DOHH2 (cell line): ENCODE measurements at regions not wholly inside any gene's neighbourhood (a gene's known extent, or its start where the extent isn't known, plus 50 kb on each side); places are given as distances from the start of the nearest gene placed in this dataset.
"Not testable (repeated sequence)": the region's sequence is repeated elsewhere in the genome, so short reads cannot be mapped to it uniquely, and the experiment has no call there.

Experiments
- H3F3A ChIP-seq: fragments of 200-600 bp; sonication (generic), shearing (Covaris generic); 2 replicates; pipeline ENCODE4 v1.6.0; 2016; ENCODE audit warnings: antibody characterized with exemption, mild to moderate bottlenecking; ENCODE audit not compliant: control insufficient read depth, insufficient read depth
- H3K27ac ChIP-seq: fragments of 200-600 bp; sonication (generic); 2 replicates; pipeline ENCODE4 v1.5.1; 2014; ENCODE audit warnings: low read depth, mild to moderate bottlenecking, low read length, moderate library complexity
- H3K27me3 ChIP-seq: fragments of 200-600 bp; sonication (generic); 2 replicates; pipeline ENCODE4 v1.6.1; 2014; ENCODE audit warnings: mild to moderate bottlenecking, low read length, mixed read lengths; ENCODE audit not compliant: control insufficient read depth
- H3K36me3 ChIP-seq: fragments of 200-600 bp; sonication (generic); 2 replicates; pipeline ENCODE4 v1.6.1; 2014; ENCODE audit warnings: mild to moderate bottlenecking, low read length, moderate library complexity, mixed read lengths; ENCODE audit not compliant: control insufficient read depth
- H3K4me1 ChIP-seq: fragments of 200-600 bp; sonication (generic); 2 replicates; pipeline ENCODE4 v1.6.1; 2014; ENCODE audit warnings: mild to moderate bottlenecking, low read length, mixed read lengths; ENCODE audit not compliant: control insufficient read depth
- H3K4me2 ChIP-seq: fragments of 200-600 bp; sonication (generic); 2 replicates; pipeline ENCODE4 v1.6.0; 2014; ENCODE audit warnings: mild to moderate bottlenecking, low read length, moderate library complexity
- H3K4me3 ChIP-seq: fragments of 200-600 bp; sonication (generic); 2 replicates; pipeline ENCODE4 v1.5.1; 2014; ENCODE audit warnings: mild to moderate bottlenecking, low read length, mixed read lengths
- H3K79me2 ChIP-seq: fragments of 200-600 bp; sonication (generic); 2 replicates; pipeline ENCODE4 v1.6.1; 2014; ENCODE audit warnings: mild to moderate bottlenecking, low read length, mixed read lengths; ENCODE audit not compliant: control insufficient read depth
- H3K9me2 ChIP-seq: fragments of 200-600 bp; sonication (generic); replicated peaks from 2 replicates; pipeline ENCODE4 v1.6.1; 2014; ENCODE audit warnings: mild to moderate bottlenecking, low read length, mixed read lengths; ENCODE audit not compliant: control insufficient read depth
- H3K9me3 ChIP-seq: fragments of 200-600 bp; sonication (generic); 2 replicates; pipeline ENCODE4 v1.6.1; 2014; ENCODE audit warnings: antibody characterized with exemption, low read length, mixed read lengths; ENCODE audit not compliant: control insufficient read depth, insufficient read depth
- H4K20me1 ChIP-seq: fragments of 200-600 bp; sonication (generic); 2 replicates; pipeline ENCODE4 v1.6.0; 2014; ENCODE audit warnings: low read depth, mild to moderate bottlenecking, antibody characterized with exemption, low read length, moderate library complexity; ENCODE audit not compliant: control insufficient read depth, insufficient read depth
- CTCF ChIP-seq: fragments of 200-600 bp; sonication (generic); IDR thresholded peaks from one replicate; pipeline ENCODE4 v1.5.1; 2014; ENCODE audit warnings: antibody characterized with exemption, mild to moderate bottlenecking, low read depth, low read length; ENCODE audit not compliant: poor library complexity, severe bottlenecking
- EZH2phosphoT487 ChIP-seq: fragments of 200-600 bp; sonication (generic); IDR thresholded peaks from 2 replicates; pipeline ENCODE4 v1.6.1; 2017; ENCODE audit warnings: borderline replicate concordance, mild to moderate bottlenecking, antibody characterized with exemption, low read length, moderate library complexity, mixed read lengths

GRCh38 chrX:117628381-117628780 is 488.2 kb downstream of the KLHL13 start:
- H3K4me2 ChIP-seq = no peak overlapping the region

GRCh38 chrX:117610806-117611205 is 505.8 kb downstream of the KLHL13 start:
- Histone ChIP-seq H3F3A (no peaks in the 10 kb centered on the region), H4K20me1 (no peaks in the 10 kb centered on the region), H3K36me3 (no peaks in the 10 kb centered on the region), H3K79me2 (no peaks in the 10 kb centered on the region), H3K4me1 (no peaks in the 10 kb centered on the region), H3K27ac (no peak overlapping the region), H3K27me3 (no peaks in the 10 kb centered on the region), H3K9me2 (no peaks in the 10 kb centered on the region), H3K4me3 (no peak overlapping the region), H3K4me2 (no peak overlapping the region), H3K9me3 (no peaks in the 10 kb centered on the region)
- TF ChIP-seq EZH2phosphoT487 = no peak
- TF ChIP-seq CTCF = no peak

More at GRCh38 chrX:117628381-117628780, 488.2 kb downstream of the KLHL13 start:
- H3K79me2 ChIP-seq = no peaks in the 10 kb centered on the region
- H3F3A ChIP-seq = no peaks in the 10 kb centered on the region
- no peaks in the 10 kb centered on the region for H3K9me3 ChIP-seq
- no peaks in the 10 kb centered on the region for H3K4me1 ChIP-seq
- no peaks in the 10 kb centered on the region for H3K9me2 ChIP-seq
- H3K4me3 ChIP-seq = no peak overlapping the region
- no peaks in the 10 kb centered on the region for H3K36me3 ChIP-seq
- TF ChIP-seq CTCF = no peak
- no peak for TF ChIP-seq EZH2phosphoT487
- no peaks in the 10 kb centered on the region for H3K27me3 ChIP-seq
- no peaks in the 10 kb centered on the region for H4K20me1 ChIP-seq
- no peak overlapping the region for H3K27ac ChIP-seq

- Histone ChIP-seq H3K27ac (no peak overlapping the region), H3K4me3 (no peak overlapping the region), H3K9me3 (no peaks in the 10 kb centered on the region), H3K27me3 (no peaks in the 10 kb centered on the region), H4K20me1 (no peaks in the 10 kb centered on the region), H3K4me1 (no peaks in the 10 kb centered on the region), H3K79me2 (no peaks in the 10 kb centered on the region), H3K9me2 (no peaks in the 10 kb centered on the region), H3F3A (no peaks in the 10 kb centered on the region), H3K4me2 (no peak overlapping the region), H3K36me3 (no peaks in the 10 kb centered on the region)
- no peak for TF ChIP-seq EZH2phosphoT487
- TF ChIP-seq CTCF = no peak
Measured at GRCh38 chrX:117610049-117610448, 506.6 kb downstream of the KLHL13 start.

- no peaks in the 10 kb centered on the region for H3K9me3 ChIP-seq
- no peaks in the 10 kb centered on the region for H3K9me2 ChIP-seq
- H3K27ac ChIP-seq = no peak overlapping the region
- no peaks in the 10 kb centered on the region for H3K27me3 ChIP-seq
- H3F3A ChIP-seq = no peaks in the 10 kb centered on the region
- no peaks in the 10 kb centered on the region for H4K20me1 ChIP-seq
- TF ChIP-seq CTCF (no peak), EZH2phosphoT487 (no peak)
- H3K79me2 ChIP-seq = no peaks in the 10 kb centered on the region
- H3K4me2 ChIP-seq = no peak overlapping the region
- no peaks in the 10 kb centered on the region for H3K36me3 ChIP-seq
- no peak overlapping the region for H3K4me3 ChIP-seq
- H3K4me1 ChIP-seq = no peaks in the 10 kb centered on the region
Measured at GRCh38 chrX:117607561-117607960, 509.0 kb downstream of the KLHL13 start.

- not testable (repeated sequence) for H3K9me3 ChIP-seq, H3K4me2 ChIP-seq, H3K9me2 ChIP-seq, H3F3A ChIP-seq, H3K4me1 ChIP-seq, H3K36me3 ChIP-seq, H3K79me2 ChIP-seq, H4K20me1 ChIP-seq, H3K4me3 ChIP-seq, H3K27ac ChIP-seq, H3K27me3 ChIP-seq
Measured at GRCh38 chrX:117606101-117606500, 510.5 kb downstream of the KLHL13 start.
